Mucosa of gallbladder (tissue), 1 donor: ENCODE measurements at regions not wholly inside any gene's neighbourhood (a gene's known extent, or its start where the extent isn't known, plus 50 kb on each side); places are given as distances from the start of the nearest gene placed in this dataset.
A peak's percentile ranks its signal among the peaks of the same experiment; 100 is the strongest.

Experiments used
- DNase-seq: peaks from one replicate; pipeline ENCODE4 v3.0.0-alpha.2; 2020; ENCODE audit warnings: low spot score
- donor health status: DM: no; HTN: no; CAD: no.

GRCh38 chr18:77658299-77658662 is 408.6 kb downstream of the GALR1 start:
- no peak for DNase-seq

- no peak for DNase-seq
Measured at GRCh38 chr18:77658751-77659448, 409.3 kb downstream of the GALR1 start.

- no peak for DNase-seq
Measured at GRCh38 chr18:77666613-77667012, 417.0 kb downstream of the GALR1 start.

- DNase-seq, result no peak
Measured at GRCh38 chr18:77668219-77668618, 418.6 kb downstream of the GALR1 start.

GRCh38 chr18:77669331-77669730 is 419.7 kb downstream of the GALR1 start:
- DNase-seq, result no peak

GRCh38 chr18:77671456-77672167 is 422.0 kb downstream of the GALR1 start:
- DNase-seq, result peak; percentile 21

- DNase-seq, result peak; percentile 62
Measured at GRCh38 chr18:77676910-77677309, 427.3 kb downstream of the GALR1 start.

- no peak for DNase-seq
Measured at GRCh38 chr18:77677536-77677935, 427.9 kb downstream of the GALR1 start.

GRCh38 chr18:77679869-77680268 is 430.2 kb downstream of the GALR1 start:
- no peak for DNase-seq

- no peak for DNase-seq
Measured at GRCh38 chr18:77700051-77700450, 450.4 kb downstream of the GALR1 start.

- DNase-seq, result no peak
Measured at GRCh38 chr18:77701977-77702376, 452.3 kb downstream of the GALR1 start.

- peak; percentile 43 for DNase-seq
Measured at GRCh38 chr18:77702686-77703085, 453.0 kb downstream of the GALR1 start.

GRCh38 chr18:77705301-77705700 is 455.7 kb downstream of the GALR1 start:
- DNase-seq, result no peak

- DNase-seq, result no peak
Measured at GRCh38 chr18:77708826-77709506, 459.3 kb downstream of the GALR1 start.

- DNase-seq, result no peak
Measured at GRCh38 chr18:77711096-77711495, 461.4 kb downstream of the GALR1 start.

- DNase-seq, result no peak
Measured at GRCh38 chr18:77714716-77715115, 465.1 kb downstream of the GALR1 start.

GRCh38 chr18:77716282-77716681 is 466.6 kb downstream of the GALR1 start:
- DNase-seq, result no peak

- DNase-seq, result no peak
Measured at GRCh38 chr18:77733292-77733903, 483.8 kb downstream of the GALR1 start.

- DNase-seq, result no peak
Measured at GRCh38 chr18:77736842-77737241, 487.2 kb downstream of the GALR1 start.

- no peak for DNase-seq
Measured at GRCh38 chr18:77737405-77737804, 487.8 kb downstream of the GALR1 start.

- DNase-seq, result no peak
Measured at GRCh38 chr18:77749089-77749488, 499.4 kb downstream of the GALR1 start.

- DNase-seq, result no peak
Measured at GRCh38 chr18:77750006-77750405, 500.4 kb downstream of the GALR1 start.
